H9 (cell line): ENCODE measurements at regions not wholly inside any gene's neighbourhood (a gene's known extent, or its start where the extent isn't known, plus 50 kb on each side); places are given as distances from the start of the nearest gene placed in this dataset.

Source experiments
- DNase-seq: peaks from one replicate; pipeline ENCODE4 v3.0.0-alpha.2; 2017
- H2AFZ ChIP-seq: one replicate; pipeline ENCODE4 v1.6.1; 2013; ENCODE audit warnings: mild to moderate bottlenecking, low read length, control low read depth, moderate library complexity
- H2AK5ac ChIP-seq: 2 replicates; pipeline ENCODE4 v1.6.1; 2013; ENCODE audit warnings: low read length, control low read depth, mixed read lengths; ENCODE audit not compliant: insufficient read length
- H2BK120ac ChIP-seq: one replicate; pipeline ENCODE4 v1.6.1; 2013; ENCODE audit warnings: low read depth, mild to moderate bottlenecking, low read length, control low read depth, inconsistent platforms; ENCODE audit not compliant: poor library complexity, severe bottlenecking
- H2BK12ac ChIP-seq: 2 replicates; pipeline ENCODE4 v1.6.1; 2013; ENCODE audit warnings: low read length, control low read depth, mixed read lengths, low read depth; ENCODE audit not compliant: insufficient read length
- H2BK15ac ChIP-seq: 2 replicates; pipeline ENCODE4 v1.6.1; 2013; ENCODE audit warnings: low read depth, low read length, control low read depth
- H2BK20ac ChIP-seq: one replicate; pipeline ENCODE4 v1.6.1; 2013; ENCODE audit warnings: low read depth, mild to moderate bottlenecking, low read length, control low read depth, inconsistent platforms; ENCODE audit not compliant: poor library complexity, severe bottlenecking
- H2BK5ac ChIP-seq: 2 replicates; pipeline ENCODE4 v1.6.1; 2013; ENCODE audit warnings: low read length, control low read depth, mixed read lengths; ENCODE audit not compliant: insufficient read length
- H3K14ac ChIP-seq: 2 replicates; pipeline ENCODE4 v1.6.1; 2013; ENCODE audit warnings: low read length, control low read depth; ENCODE audit not compliant: insufficient read depth
- H3K18ac ChIP-seq: 2 replicates; pipeline ENCODE4 v1.6.1; 2013; ENCODE audit warnings: low read depth, mild to moderate bottlenecking, mixed read lengths, low read length, control low read depth; ENCODE audit not compliant: insufficient read length
- H3K23ac ChIP-seq: 2 replicates; pipeline ENCODE4 v1.6.1; 2013; ENCODE audit warnings: low read length, control low read depth, mixed read lengths, low read depth; ENCODE audit not compliant: insufficient read length
- H3K23me2 ChIP-seq: 2 replicates; pipeline ENCODE4 v1.6.1; 2013; ENCODE audit warnings: low read depth, mild to moderate bottlenecking, mixed read lengths, low read length, control low read depth; ENCODE audit not compliant: insufficient read length, poor library complexity, severe bottlenecking
- H3K27ac ChIP-seq: 2 replicates; pipeline ENCODE4 v1.5.1; 2013; ENCODE audit warnings: low read length, control low read depth, mixed read lengths, low read depth; ENCODE audit not compliant: insufficient read length
- H3K27me3 ChIP-seq: 2 replicates; pipeline ENCODE4 v1.6.1; 2013; ENCODE audit warnings: low read length, control low read depth, inconsistent platforms; ENCODE audit not compliant: insufficient read depth
- H3K4ac ChIP-seq: 2 replicates; pipeline ENCODE4 v1.6.1; 2013; ENCODE audit warnings: low read depth, mild to moderate bottlenecking, control low read depth, inconsistent platforms, low read length, moderate library complexity
- H3K4me1 ChIP-seq: 2 replicates; pipeline ENCODE4 v1.6.1; 2013; ENCODE audit warnings: low read length, control low read depth, inconsistent platforms; ENCODE audit not compliant: insufficient read depth
- H3K4me2 ChIP-seq: 2 replicates; pipeline ENCODE4 v1.6.1; 2013; ENCODE audit warnings: low read length, control low read depth, mixed read lengths; ENCODE audit not compliant: insufficient read length, insufficient read depth
- H3K56ac ChIP-seq: 2 replicates; pipeline ENCODE4 v1.6.1; 2013; ENCODE audit warnings: low read depth, mild to moderate bottlenecking, mixed read lengths, low read length, control low read depth; ENCODE audit not compliant: insufficient read length
- H3K79me1 ChIP-seq: 2 replicates; pipeline ENCODE4 v1.6.1; 2013; ENCODE audit warnings: low read depth, mild to moderate bottlenecking, moderate library complexity, low read length, control low read depth, inconsistent platforms; ENCODE audit not compliant: insufficient read depth, poor library complexity, severe bottlenecking
- H3K79me2 ChIP-seq: 2 replicates; pipeline ENCODE4 v1.6.1; 2013; ENCODE audit warnings: low read length, control low read depth, inconsistent platforms; ENCODE audit not compliant: insufficient read depth
- H3K9ac ChIP-seq: 2 replicates; pipeline ENCODE4 v1.6.1; 2013; ENCODE audit warnings: low read length, control low read depth, mixed read lengths; ENCODE audit not compliant: insufficient read length; ENCODE audit errors: extremely low read depth
- H3K9me3 ChIP-seq: one replicate; pipeline ENCODE4 v1.6.1; 2013; ENCODE audit warnings: low read depth, low read length, inconsistent platforms; ENCODE audit not compliant: control insufficient read depth
- H3T11ph ChIP-seq: one replicate; pipeline ENCODE4 v1.6.1; 2013; ENCODE audit warnings: mild to moderate bottlenecking, low read length, control low read depth, inconsistent platforms
- H4K20me1 ChIP-seq: one replicate; pipeline ENCODE4 v1.6.1; 2013; ENCODE audit not compliant: control insufficient read depth, insufficient read length, insufficient read depth
- H4K5ac ChIP-seq: 2 replicates; pipeline ENCODE4 v1.6.1; 2013; ENCODE audit warnings: low read depth, mild to moderate bottlenecking, mixed read lengths, low read length, control low read depth; ENCODE audit not compliant: insufficient read length
- H4K8ac ChIP-seq: replicated peaks from 2 replicates; pipeline ENCODE4 v1.6.1; 2013; ENCODE audit warnings: low read length, control low read depth, mixed read lengths, low read depth; ENCODE audit not compliant: insufficient read length
- H4K91ac ChIP-seq: 2 replicates; pipeline ENCODE4 v1.6.1; 2013; ENCODE audit warnings: low read depth, mild to moderate bottlenecking, moderate library complexity, mixed read lengths, low read length, control low read depth; ENCODE audit not compliant: insufficient read length
- H3K27ac Mint-ChIP-seq, 3 experiments: 2 replicates in 2 of 3; 3 replicates in 1 of 3; pipeline ENCODE4 v1.8.0; 2020 to 2021; ENCODE audit warnings: mixed read lengths in 3 of 3, mild to moderate bottlenecking in 1 of 3, moderate library complexity in 1 of 3
- H3K27me3 Mint-ChIP-seq: 2 replicates; pipeline ENCODE4 v1.8.0; 2021; ENCODE audit warnings: low read depth, mild to moderate bottlenecking, moderate library complexity, mixed read lengths
- H3K36me3 Mint-ChIP-seq, 3 experiments: 2 replicates in 2 of 3; 3 replicates in 1 of 3; pipeline ENCODE4 v1.8.0; 2020 to 2021; ENCODE audit warnings: low read depth in 3 of 3, mixed read lengths in 3 of 3; ENCODE audit not compliant: insufficient read depth in 1 of 3
- H3K4me1 Mint-ChIP-seq, 2 experiments: 2 replicates each; pipeline ENCODE4 v1.8.0; 2020; ENCODE audit warnings: mixed read lengths in 2 of 2
- H3K4me3 Mint-ChIP-seq, 2 experiments: 2 replicates in 1 of 2; 3 replicates in 1 of 2; pipeline ENCODE4 v1.8.0; 2020 to 2021; ENCODE audit warnings: mild to moderate bottlenecking in 2 of 2, mixed read lengths in 2 of 2, moderate library complexity in 1 of 2
- H3K9me3 Mint-ChIP-seq, 2 experiments: 2 replicates in 1 of 2; 3 replicates in 1 of 2; pipeline ENCODE4 v1.8.0; 2020; ENCODE audit warnings: mild to moderate bottlenecking in 2 of 2, mixed read lengths in 2 of 2, moderate library complexity in 1 of 2
- WGBS: extraction: QIAGEN DNeasy Blood & Tissue Kit; methylation state at CpG from one replicate; pipeline ENCODE4 v1.1.7; 2013; ENCODE audit warnings: missing lambda C conversion rate, low lambda C conversion rate, mixed read lengths; ENCODE audit not compliant: insufficient read length; ENCODE audit errors: extremely low coverage; 5-methylcytosine and 5-hydroxymethylcytosine counted together
- TF ChIP-seq, protein P1 (sequence below): fragments of 200-600 bp; sonication (generic); conservative IDR thresholded peaks from 3 replicates; pipeline ENCODE4 v1.8.0; 2021; ENCODE audit warnings: antibody characterized with exemption, mild to moderate bottlenecking

DNA sequence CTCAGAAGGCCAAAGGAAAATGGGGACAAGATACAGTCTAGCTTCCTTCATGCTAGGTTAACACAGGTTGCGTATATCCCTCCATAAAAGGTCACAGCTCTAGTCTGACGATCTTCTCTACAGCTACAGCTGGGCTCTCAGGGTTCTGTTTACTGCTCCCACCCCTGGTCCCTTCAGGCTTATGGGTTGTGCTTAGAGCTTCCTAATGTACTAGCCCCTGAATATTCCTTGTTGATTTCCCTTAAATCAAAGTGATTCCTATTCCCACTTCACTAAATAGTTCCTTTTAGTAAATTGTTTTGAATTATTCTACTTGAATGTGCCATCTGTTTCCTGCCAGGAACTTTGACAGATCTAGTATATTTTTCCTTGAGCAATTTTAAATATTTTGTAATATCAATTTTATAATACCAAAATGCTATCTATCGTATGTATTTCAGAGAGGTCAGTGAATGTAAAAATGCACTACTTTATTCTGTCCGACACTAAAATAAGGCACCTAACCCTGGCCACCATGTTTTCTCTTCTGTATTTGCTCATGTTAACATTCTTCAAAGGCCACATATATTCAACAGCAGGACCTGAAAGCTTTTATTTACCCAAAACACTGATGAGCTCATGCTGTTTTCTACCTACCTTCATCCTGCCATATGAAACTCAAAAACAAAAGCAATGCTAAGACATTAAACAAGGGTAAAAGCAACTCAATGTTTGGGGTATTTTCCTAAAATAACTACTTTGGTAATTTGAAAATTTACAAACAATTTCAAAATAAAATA is 92.8 kb upstream of the TGFBR2 start:
- Histone ChIP-seq H2BK12ac (no peak overlapping the region), H3K23ac (no peak overlapping the region), H3K27ac (no peak overlapping the region), H3K9me3 (no peaks in the 10 kb centered on the region), H3K4ac (no peak overlapping the region), H3K79me2 (no peaks in the 10 kb centered on the region), H2AK5ac (no peak overlapping the region), H4K8ac (no peak overlapping the region), H3K79me1 (no peaks in the 10 kb centered on the region), H2BK20ac (no peak overlapping the region), H2BK120ac (no peak overlapping the region), H4K5ac (no peak overlapping the region), H2BK5ac (no peak overlapping the region), H3K23me2 (no peaks in the 10 kb centered on the region), H3K4me2 (no peak overlapping the region), H3K56ac (no peak overlapping the region), H3K18ac (no peak overlapping the region), H4K20me1 (no peaks in the 10 kb centered on the region), H3K14ac (no peak overlapping the region), H3K9ac (no peak overlapping the region), H3K27me3 (no peaks in the 10 kb centered on the region), H3K4me1 (no peaks in the 10 kb centered on the region), H4K91ac (no peak overlapping the region), H3T11ph (no peak overlapping the region), H2BK15ac (no peak overlapping the region), H2AFZ (no peak overlapping the region)
- Mint-ChIP-seq H3K27ac (no peak overlapping the region), H3K4me3 (no peak overlapping the region), H3K36me3 (no peaks in the 10 kb centered on the region), H3K27me3 (no peaks in the 10 kb centered on the region), H3K9me3 (no peaks in the 10 kb centered on the region), H3K4me1 (peaks cover 4 to 7% of the 10 kb centered on the region in 2 experiments)
- TF ChIP-seq, protein P1, sequence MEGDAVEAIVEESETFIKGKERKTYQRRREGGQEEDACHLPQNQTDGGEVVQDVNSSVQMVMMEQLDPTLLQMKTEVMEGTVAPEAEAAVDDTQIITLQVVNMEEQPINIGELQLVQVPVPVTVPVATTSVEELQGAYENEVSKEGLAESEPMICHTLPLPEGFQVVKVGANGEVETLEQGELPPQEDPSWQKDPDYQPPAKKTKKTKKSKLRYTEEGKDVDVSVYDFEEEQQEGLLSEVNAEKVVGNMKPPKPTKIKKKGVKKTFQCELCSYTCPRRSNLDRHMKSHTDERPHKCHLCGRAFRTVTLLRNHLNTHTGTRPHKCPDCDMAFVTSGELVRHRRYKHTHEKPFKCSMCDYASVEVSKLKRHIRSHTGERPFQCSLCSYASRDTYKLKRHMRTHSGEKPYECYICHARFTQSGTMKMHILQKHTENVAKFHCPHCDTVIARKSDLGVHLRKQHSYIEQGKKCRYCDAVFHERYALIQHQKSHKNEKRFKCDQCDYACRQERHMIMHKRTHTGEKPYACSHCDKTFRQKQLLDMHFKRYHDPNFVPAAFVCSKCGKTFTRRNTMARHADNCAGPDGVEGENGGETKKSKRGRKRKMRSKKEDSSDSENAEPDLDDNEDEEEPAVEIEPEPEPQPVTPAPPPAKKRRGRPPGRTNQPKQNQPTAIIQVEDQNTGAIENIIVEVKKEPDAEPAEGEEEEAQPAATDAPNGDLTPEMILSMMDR = no peak
- no CpG with 5 or more reads among the region's 4 CpGs for WGBS
- DNase-seq = no peak
